ENCODE measurements at regions not wholly inside any gene's neighbourhood (a gene's known extent, or its start where the extent isn't known, plus 50 kb on each side); places are given as distances from the start of the nearest gene placed in this dataset.

- TF ChIP-seq ELF1 (IDR thresholded peaks at IDR 0.05; ENCODE audit: borderline replicate concordance, low read depth) (no peak), SIN3A (IDR thresholded peaks at IDR 0.05; ENCODE audit: low read depth) (no peak), CBX3 (IDR thresholded peaks at IDR 0.05; ENCODE audit: low read depth) (no peak), POLR2A (IDR thresholded peaks at IDR 0.05; ENCODE audit: borderline replicate concordance, extremely low read depth, insufficient read depth, insufficient read length) (no peak), YY1 (IDR thresholded peaks at IDR 0.05; ENCODE audit: extremely low read depth, insufficient replicate concordance, low read depth, low read length) (no peak), SP1 (IDR thresholded peaks at IDR 0.05; ENCODE audit: low read depth) (no peak), CEBPB (IDR thresholded peaks at IDR 0.05; ENCODE audit: low read depth) (no peak), EZH2phosphoT487 (IDR thresholded peaks at IDR 0.05; ENCODE audit: borderline replicate concordance) (no peak), EZH2 (IDR thresholded peaks at IDR 0.05) (no peak), POLR2AphosphoS5 (IDR thresholded peaks at IDR 0.05; ENCODE audit: low read depth, low read length) (no peak), TCF7L2 (IDR thresholded peaks at IDR 0.05; ENCODE audit: borderline replicate concordance, extremely low read depth, insufficient read depth, insufficient read length) (no peak), CTCF (IDR thresholded peaks at IDR 0.05 in 2 of 3, conservative IDR thresholded peaks at IDR 0.05 in 1 of 3; ENCODE audit: borderline replicate concordance in 1 of 3, insufficient read depth in 1 of 3, low read depth in 2 of 3, low read length in 2 of 3) (no peak), FOSL1 (IDR thresholded peaks at IDR 0.05; ENCODE audit: low read depth) (no peak), ATF3 (IDR thresholded peaks at IDR 0.05) (no peak), JUND (IDR thresholded peaks at IDR 0.05) (no peak), REST (IDR thresholded peaks at IDR 0.05; ENCODE audit: low read depth) (no peak), SRF (IDR thresholded peaks at IDR 0.05; ENCODE audit: low read depth) (no peak), ZNF274 (IDR thresholded peaks at IDR 0.05; ENCODE audit: low read depth, low read length) (no peak)
- TF ChIP-seq, protein P1, sequence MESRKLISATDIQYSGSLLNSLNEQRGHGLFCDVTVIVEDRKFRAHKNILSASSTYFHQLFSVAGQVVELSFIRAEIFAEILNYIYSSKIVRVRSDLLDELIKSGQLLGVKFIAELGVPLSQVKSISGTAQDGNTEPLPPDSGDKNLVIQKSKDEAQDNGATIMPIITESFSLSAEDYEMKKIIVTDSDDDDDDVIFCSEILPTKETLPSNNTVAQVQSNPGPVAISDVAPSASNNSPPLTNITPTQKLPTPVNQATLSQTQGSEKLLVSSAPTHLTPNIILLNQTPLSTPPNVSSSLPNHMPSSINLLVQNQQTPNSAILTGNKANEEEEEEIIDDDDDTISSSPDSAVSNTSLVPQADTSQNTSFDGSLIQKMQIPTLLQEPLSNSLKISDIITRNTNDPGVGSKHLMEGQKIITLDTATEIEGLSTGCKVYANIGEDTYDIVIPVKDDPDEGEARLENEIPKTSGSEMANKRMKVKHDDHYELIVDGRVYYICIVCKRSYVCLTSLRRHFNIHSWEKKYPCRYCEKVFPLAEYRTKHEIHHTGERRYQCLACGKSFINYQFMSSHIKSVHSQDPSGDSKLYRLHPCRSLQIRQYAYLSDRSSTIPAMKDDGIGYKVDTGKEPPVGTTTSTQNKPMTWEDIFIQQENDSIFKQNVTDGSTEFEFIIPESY (IDR thresholded peaks at IDR 0.05; ENCODE audit: extremely low read depth, insufficient replicate concordance, low read length): no peak
- Histone ChIP-seq H3K4me2 (ENCODE audit: low read length) (no peak overlapping the region), H3K4me1 (ENCODE audit: control insufficient read depth in 1 of 2, insufficient read depth in 2 of 2, low read length in 2 of 2) (peaks cover 0 to 3% of the 10 kb centered on the region in 2 experiments; a peak in 1 of 4 replicates), H3K27me3 (ENCODE audit: insufficient read depth, low read length) (no peaks in the 10 kb centered on the region), H3K79me2 (ENCODE audit: insufficient read depth, low read length) (no peaks in the 10 kb centered on the region), H2AFZ (ENCODE audit: low read depth, low read length, poor library complexity, severe bottlenecking) (no peak overlapping the region), H3K36me3 (ENCODE audit: control insufficient read depth in 1 of 2, insufficient read depth in 2 of 2, low read length in 2 of 2) (no peaks in the 10 kb centered on the region), H3K9me3 (ENCODE audit: control insufficient read depth in 1 of 2, insufficient read depth in 1 of 2, low read depth in 1 of 2, low read length in 2 of 2) (no peaks in the 10 kb centered on the region), H3K9me2 (ENCODE audit: insufficient read depth) (no peaks in the 10 kb centered on the region), H4K20me1 (ENCODE audit: insufficient read depth) (no peaks in the 10 kb centered on the region), H3K9ac (ENCODE audit: low read length) (no peak overlapping the region), H3K4me3 (replicated peaks in 1 of 2; ENCODE audit: low read depth in 1 of 2, low read length in 2 of 2) (no peak overlapping the region), H3K27ac (ENCODE audit: low read depth, low read length) (no peak overlapping the region)
- ATAC-seq (no peak), DNase-seq (ENCODE audit: low read depth, low spot score) (no peak)
- ChIA-PET CTCF (no interaction called here), POLR2A (no interaction called here), RAD21 (ENCODE audit: low non-redundant PET in 1 of 2, low total read pairs in 2 of 2, uncharacterized antibody in 2 of 2, unreplicated experiment in 2 of 2) (no interaction called here)
- no TSS peak for BruUV-seq (replicated peaks)
- intact Hi-C loops (cut with micrococcal nuclease): no loop called here
Measured at GRCh38 chr20:10788877-10789276, 115.1 kb upstream of the JAG1 start.
